GM19397 (cell line): ENCODE measurements at regions not wholly inside any gene's neighbourhood (a gene's known extent, or its start where the extent isn't known, plus 50 kb on each side); places are given as distances from the start of the nearest gene placed in this dataset.
A peak's percentile ranks its signal among the peaks of the same experiment; 100 is the strongest.
"Not testable (repeated sequence)": the region's sequence is repeated elsewhere in the genome, so short reads cannot be mapped to it uniquely, and the experiment has no call there.

ENCODE experiments used
- ATAC-seq: cut with Tn5 transposase; IDR thresholded peaks from one replicate; pipeline ENCODE4 v1.9.1; 2021; ENCODE audit warnings: mild to moderate bottlenecking, moderate library complexity; ENCODE audit not compliant: unreplicated experiment

DNA sequence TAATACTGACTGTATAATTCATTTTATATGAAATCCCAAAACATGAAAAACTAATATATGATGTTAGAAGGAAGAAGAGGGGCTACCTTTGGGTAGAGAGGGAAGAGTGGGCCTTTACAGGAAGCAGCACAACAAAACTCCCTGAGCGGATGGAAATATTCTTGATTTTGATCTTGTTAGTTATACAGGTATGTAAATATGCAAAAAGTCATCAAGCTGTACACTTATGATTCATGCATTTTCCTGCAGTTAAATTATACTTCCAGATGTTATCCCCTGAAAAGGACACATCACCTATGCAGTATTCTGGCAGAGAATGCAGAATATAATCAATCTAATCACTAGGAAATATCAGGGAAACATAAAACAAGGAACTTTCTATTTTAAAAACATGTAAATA lies 249.4 kb upstream of the MGAT5 start:
- ATAC-seq = no peak

DNA sequence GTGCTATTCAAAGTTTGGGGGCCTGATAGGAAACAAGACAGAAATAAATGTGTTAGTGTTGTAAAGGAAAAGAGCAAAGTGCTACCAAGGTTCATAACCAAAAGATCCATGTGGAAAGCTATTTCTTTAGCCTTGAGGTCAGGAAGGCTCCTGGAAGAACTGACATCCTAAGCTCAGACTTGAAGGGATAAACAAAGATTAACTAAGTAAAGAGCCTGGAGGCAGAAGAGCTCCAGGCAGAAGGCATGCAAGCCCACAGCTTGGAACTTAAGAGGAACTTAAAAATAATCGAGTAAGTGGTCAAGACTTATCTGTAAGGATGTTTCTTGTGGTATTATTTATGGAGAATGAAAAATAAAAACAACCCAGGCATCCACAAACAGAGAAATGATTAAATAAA lies 245.0 kb upstream of the MGAT5 start:
- no peak for ATAC-seq

GRCh38 chr2:134009440-134009839 lies 244.4 kb upstream of the MGAT5 start:
- ATAC-seq = no peak

DNA sequence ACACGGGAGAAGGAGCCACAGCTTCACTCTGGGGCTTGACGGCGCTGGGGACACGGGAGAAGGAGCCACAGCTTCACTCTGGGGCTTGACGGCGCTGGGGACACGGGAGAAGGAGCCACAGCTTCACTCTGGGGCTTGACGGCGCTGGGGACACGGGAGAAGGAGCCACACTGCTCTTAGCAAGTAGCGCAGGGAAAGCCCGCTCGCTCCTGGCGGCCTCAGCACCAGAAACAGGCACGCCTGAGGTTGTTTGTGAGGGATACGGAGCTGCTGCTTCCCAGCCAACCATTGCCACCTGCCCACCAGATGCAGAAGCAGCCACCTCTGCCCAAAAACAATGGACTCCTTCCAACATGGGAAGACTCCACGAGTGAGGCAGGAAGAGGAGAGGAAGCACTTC lies 244.0 kb upstream of the MGAT5 start:
- not testable (repeated sequence) for ATAC-seq

DNA sequence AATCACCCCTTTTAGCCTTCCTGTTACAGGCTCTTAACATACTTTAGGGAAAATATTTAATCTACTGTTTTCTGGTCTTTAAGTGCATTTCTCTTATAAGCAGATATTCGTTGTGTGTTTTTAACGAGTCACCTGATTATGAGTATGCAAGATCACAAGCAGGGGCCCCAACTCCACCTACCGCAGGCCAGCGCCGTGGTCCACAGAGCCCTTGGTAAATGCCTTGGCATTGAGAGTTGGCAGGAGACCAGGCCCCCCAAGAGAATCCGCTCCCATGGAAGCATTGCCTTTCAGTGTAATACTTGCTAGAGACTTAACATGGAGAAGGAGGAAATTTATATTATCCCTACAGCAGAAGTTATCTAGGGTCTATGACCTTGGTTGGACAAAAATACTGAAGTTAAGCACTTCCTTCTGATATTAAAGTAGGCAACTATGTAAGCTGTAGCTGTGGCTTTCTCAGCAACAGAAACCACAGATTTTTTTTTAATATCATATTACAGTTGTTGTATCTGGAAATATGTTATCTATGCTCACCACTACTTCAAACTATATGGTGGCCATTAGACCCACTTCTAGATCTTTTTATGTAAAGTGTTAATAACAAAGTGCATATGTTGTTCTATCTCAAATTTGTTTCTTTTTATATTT lies 241.8 kb upstream of the MGAT5 start:
- ATAC-seq = no peak

GRCh38 chr2:134014196-134014960 lies 239.5 kb upstream of the MGAT5 start:
- ATAC-seq = no peak

GRCh38 chr2:134019871-134020270 lies 234.0 kb upstream of the MGAT5 start:
- no peak for ATAC-seq

DNA sequence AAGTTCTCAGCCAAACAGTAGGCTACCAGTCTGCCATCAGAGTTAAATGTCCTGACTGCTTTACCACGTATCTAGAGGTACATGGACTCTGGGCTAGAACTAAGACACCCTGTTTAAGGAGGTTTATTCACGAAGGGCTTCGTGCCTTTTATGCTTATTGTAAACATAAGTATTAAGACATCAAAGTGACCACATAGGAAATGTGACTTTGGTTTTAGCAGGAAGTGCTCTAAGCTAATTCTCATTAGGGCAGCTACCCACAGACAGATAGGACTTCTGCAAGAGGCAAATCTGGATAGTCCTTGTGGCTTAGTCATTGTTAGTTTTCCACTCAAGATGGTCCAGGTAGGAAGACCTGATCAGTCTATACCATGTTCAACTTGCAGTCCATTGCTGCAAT lies 233.3 kb upstream of the MGAT5 start:
- no peak for ATAC-seq

DNA sequence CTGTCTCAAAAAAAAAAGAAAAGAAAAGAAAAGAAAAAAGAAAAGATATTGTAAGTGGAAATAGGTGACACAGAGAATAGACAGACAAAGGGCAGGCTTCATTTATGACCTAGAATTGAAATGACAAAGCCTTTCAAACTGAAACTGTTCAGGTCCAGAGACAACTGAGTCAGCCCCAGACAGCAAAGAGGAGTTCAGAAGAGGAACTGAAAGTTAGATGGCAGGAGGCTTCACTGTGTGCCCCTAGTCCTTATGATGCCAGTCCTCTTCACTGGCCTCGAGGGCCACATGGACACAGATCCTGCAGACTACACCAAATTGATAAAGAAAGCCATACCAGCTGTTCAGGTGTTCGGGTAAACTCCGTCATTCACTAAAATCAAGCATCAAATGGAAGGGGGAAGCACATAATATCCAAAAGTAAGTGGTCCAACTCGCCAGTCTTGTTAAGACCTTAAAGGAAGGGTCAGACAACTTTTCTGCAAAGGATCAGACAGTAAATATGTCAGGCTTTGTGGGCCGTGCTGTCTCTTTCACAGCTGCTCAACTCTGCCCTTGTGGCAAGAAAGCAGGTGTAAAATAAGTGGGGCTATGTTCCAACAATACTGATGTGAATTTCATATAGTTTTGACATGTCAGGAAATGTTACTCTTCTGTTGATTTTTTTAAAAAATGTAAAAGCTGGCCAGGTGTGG lies 231.9 kb upstream of the MGAT5 start:
- ATAC-seq = peak; percentile 94

GRCh38 chr2:134023854-134024253 lies 230.0 kb upstream of the MGAT5 start:
- ATAC-seq = no peak

GRCh38 chr2:134027980-134028379 lies 225.9 kb upstream of the MGAT5 start:
- no peak for ATAC-seq

GRCh38 chr2:134029418-134029817 lies 224.5 kb upstream of the MGAT5 start:
- no peak for ATAC-seq

DNA sequence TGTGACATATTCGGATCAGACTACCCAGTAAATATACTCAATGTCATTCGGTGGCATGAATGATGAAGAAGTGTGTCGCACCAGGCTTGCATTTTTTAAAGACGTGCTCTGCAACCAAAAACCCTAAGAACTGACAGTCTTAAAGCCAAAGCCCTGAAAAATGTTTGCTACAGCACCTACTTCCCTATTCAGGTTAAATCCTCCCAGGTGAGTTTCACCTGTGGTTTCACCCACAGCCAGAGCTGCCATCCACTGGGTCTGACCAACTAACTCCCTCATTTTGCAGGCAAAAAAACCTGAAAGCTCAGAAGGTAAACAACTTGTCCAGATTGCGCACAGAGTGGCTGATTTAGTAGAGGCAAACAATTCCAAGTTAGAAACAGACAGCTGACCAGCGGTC lies 222.3 kb upstream of the MGAT5 start:
- no peak for ATAC-seq

DNA sequence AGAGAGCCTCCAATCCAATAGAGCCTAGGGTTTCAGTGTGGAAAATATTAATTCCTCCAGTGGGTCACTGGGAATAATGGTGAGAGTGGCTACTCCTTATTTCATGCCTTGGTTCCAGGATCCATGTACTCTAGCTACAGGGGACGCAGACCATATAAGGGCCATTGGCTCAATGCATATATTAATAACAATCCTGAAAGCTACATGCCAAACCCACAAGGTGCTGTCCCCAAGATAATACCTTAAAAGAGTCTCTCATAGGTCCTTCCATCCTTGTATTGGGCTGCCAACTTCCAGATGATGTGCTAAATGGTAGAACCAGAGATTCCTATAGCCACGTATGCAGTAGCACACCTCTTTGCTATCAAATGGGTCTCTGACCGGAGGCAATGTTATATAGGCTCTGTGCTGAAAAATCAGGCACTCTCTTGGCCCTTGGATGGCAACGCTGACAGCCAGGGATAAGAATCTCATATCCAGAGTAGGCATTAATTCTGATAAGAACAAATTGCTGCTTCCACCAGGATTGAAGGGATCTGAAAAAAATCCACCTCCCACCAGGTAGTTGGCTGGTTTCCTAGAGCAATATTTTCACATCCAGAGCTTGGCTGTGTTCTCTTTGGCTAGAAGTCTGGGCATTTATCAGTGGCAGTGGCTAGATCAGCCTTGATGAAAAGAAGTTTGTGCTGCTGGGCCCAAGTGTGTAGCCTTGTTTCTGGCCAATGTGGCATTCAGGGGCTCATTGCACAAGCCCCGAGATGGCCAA lies 218.1 kb upstream of the MGAT5 start:
- ATAC-seq = no peak

DNA sequence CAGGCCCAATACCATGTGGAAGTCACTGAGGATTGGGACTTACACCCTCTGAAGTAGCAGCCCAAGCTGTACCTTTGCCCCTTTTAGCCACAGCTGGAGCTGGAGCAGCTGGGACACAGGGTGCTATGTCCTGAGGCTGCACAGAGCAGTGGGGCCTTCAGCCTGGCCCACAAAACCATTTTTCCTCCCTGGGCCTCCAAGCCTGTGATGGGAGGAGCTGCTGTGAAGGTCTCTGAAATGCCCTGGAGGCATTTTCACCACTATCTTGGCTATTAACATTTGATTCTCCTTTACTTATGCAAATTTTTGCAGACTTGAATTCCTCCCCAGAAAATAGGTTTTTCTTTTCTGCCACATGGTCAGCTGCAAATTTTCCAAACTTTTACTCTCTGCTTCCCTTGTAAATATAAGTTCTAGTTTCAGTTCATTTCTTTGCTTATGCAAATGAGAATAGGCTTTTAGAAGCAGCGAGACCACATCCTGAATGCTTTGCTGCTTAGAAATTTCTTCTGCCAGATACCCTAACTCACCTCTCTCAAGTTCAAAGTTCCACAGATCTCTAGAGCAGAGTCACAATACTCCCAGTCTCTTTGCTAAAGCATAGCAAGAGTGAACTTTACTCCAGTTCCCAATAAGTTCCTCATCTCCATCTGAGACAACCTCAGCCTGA lies 213.8 kb upstream of the MGAT5 start:
- peak; percentile 61 for ATAC-seq

GRCh38 chr2:134040626-134041172 lies 213.2 kb upstream of the MGAT5 start:
- ATAC-seq = not testable (repeated sequence)

DNA sequence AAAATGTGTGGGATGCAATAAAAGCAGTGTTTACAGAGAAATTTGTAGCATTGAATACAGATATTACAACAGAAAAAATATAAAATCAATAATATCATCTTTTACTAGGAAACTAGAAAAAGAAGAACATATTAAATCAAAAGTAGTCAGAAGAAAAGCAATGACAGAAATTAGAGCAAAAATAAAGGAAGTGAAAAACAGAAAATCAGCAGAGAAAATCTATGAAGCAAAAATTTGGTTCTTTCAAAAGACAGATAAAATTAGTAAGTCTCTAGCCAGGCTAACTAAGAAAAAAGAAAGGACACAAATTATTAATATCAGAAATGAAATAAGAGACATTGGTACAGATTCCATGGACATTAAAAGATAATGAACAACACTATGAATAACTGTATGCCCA lies 212.0 kb upstream of the MGAT5 start:
- no peak for ATAC-seq

DNA sequence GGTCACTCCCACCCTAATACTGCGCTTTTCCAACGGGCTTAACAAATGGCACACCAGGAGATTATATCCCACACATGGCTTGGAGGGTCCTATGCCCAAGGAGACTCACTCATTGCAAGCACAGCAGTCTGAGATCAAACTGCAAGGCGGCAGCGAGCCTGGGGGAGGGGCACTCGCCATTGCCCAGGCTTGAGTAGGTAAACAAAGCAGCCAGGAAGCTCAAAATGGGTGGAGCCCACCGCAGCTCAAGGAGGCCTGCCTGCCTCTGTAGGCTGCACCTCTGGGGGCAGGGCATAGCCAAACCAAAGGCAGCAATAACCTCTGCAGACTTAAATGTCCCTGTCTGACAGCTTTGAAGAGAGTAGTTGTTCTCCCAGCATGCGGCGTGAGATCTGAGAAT lies 210.8 kb upstream of the MGAT5 start:
- not testable (repeated sequence) for ATAC-seq

DNA sequence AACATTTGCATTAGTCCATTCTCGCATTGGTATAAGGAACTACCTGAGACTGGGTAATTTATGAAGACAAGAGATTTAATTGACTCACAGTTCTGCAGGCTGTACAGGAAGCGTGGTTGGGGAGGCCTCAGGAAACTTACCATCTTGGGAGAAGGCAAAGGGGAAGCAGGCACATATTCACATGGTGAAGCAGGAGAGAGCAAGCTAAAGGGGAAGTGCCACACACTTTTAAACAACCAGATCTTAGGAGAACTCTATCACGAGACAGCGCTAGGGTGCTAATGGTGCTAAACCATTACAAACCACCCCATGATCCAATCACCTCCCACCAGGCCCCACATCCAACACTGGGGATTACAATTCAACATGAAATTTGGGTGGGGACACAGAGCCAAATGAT lies 201.7 kb upstream of the MGAT5 start:
- no peak for ATAC-seq

GRCh38 chr2:134056173-134056572 lies 197.7 kb upstream of the MGAT5 start:
- ATAC-seq = no peak
